Glutamatergic neuron (in vitro differentiated cells): ENCODE measurements at regions not wholly inside any gene's neighbourhood (a gene's known extent, or its start where the extent isn't known, plus 50 kb on each side); places are given as distances from the start of the nearest gene placed in this dataset.
"Not testable (repeated sequence)": the region's sequence is repeated elsewhere in the genome, so short reads cannot be mapped to it uniquely, and the experiment has no call there.

Source experiments
- DNase-seq: peaks from one replicate; pipeline ENCODE4 v3.0.0; 2022
- H3K27ac Mint-ChIP-seq: one replicate; pipeline ENCODE4 v1.8.0; 2020; ENCODE audit warnings: mild to moderate bottlenecking, mixed read lengths, inconsistent platforms; ENCODE audit not compliant: unreplicated experiment
- H3K27me3 Mint-ChIP-seq: one replicate; pipeline ENCODE4 v1.8.0; 2020; ENCODE audit warnings: mild to moderate bottlenecking, moderate library complexity, mixed read lengths, inconsistent platforms; ENCODE audit not compliant: unreplicated experiment
- H3K36me3 Mint-ChIP-seq: one replicate; pipeline ENCODE4 v1.8.0; 2020; ENCODE audit warnings: mild to moderate bottlenecking, mixed read lengths, inconsistent platforms; ENCODE audit not compliant: unreplicated experiment
- H3K4me1 Mint-ChIP-seq: one replicate; pipeline ENCODE4 v1.8.0; 2020; ENCODE audit warnings: mild to moderate bottlenecking, low read depth, mixed read lengths, inconsistent platforms; ENCODE audit not compliant: unreplicated experiment
- H3K4me3 Mint-ChIP-seq: one replicate; pipeline ENCODE4 v1.8.0; 2020; ENCODE audit warnings: mild to moderate bottlenecking, mixed read lengths, inconsistent platforms; ENCODE audit not compliant: unreplicated experiment
- H3K9me3 Mint-ChIP-seq: one replicate; pipeline ENCODE4 v1.8.0; 2020; ENCODE audit warnings: mild to moderate bottlenecking, moderate library complexity, mixed read lengths, inconsistent platforms; ENCODE audit not compliant: unreplicated experiment
- CTCF ChIP-seq: fragments of 200-600 bp; sonication (generic); IDR thresholded peaks from one replicate; pipeline ENCODE4 v1.5.0; 2021; ENCODE audit not compliant: partially characterized antibody, unreplicated experiment

- peaks cover 3% of the 10 kb centered on the region for H3K9me3 Mint-ChIP-seq
- DNase-seq, result no peak
- no peaks in the 10 kb centered on the region for H3K4me1 Mint-ChIP-seq
- no peak overlapping the region for H3K27ac Mint-ChIP-seq
- peaks cover 2% of the 10 kb centered on the region for H3K27me3 Mint-ChIP-seq
- no peak for TF ChIP-seq CTCF
- peaks cover 8% of the 10 kb centered on the region for H3K36me3 Mint-ChIP-seq
- H3K4me3 Mint-ChIP-seq, result no peak overlapping the region
These were observed 215.7 kb downstream of the SYT10 start for GRCh38 chr12:33223956-33224355.

- no peak for DNase-seq
- Mint-ChIP-seq H3K36me3 (peaks cover 6% of the 10 kb centered on the region), H3K4me3 (no peak overlapping the region), H3K4me1 (no peaks in the 10 kb centered on the region), H3K9me3 (peaks cover 5% of the 10 kb centered on the region), H3K27ac (no peak overlapping the region), H3K27me3 (no peaks in the 10 kb centered on the region)
- TF ChIP-seq CTCF, result no peak
These were observed 217.3 kb downstream of the SYT10 start for GRCh38 chr12:33222357-33222756.

GRCh38 chr12:33205981-33206380 lies 233.6 kb downstream of the SYT10 start:
- no peak for TF ChIP-seq CTCF
- H3K27ac Mint-ChIP-seq, result no peak overlapping the region
- H3K4me1 Mint-ChIP-seq, result no peaks in the 10 kb centered on the region
- DNase-seq, result no peak
- H3K36me3 Mint-ChIP-seq, result no peaks in the 10 kb centered on the region
- H3K4me3 Mint-ChIP-seq, result no peak overlapping the region
- no peaks in the 10 kb centered on the region for H3K9me3 Mint-ChIP-seq
- H3K27me3 Mint-ChIP-seq, result no peaks in the 10 kb centered on the region

GRCh38 chr12:33194389-33194788 lies 245.2 kb downstream of the SYT10 start:
- not testable (repeated sequence) for H3K4me1 Mint-ChIP-seq, H3K9me3 Mint-ChIP-seq, H3K27ac Mint-ChIP-seq, H3K27me3 Mint-ChIP-seq, H3K36me3 Mint-ChIP-seq, DNase-seq, H3K4me3 Mint-ChIP-seq

- no peaks in the 10 kb centered on the region for H3K4me1 Mint-ChIP-seq
- no peak overlapping the region for H3K4me3 Mint-ChIP-seq
- H3K36me3 Mint-ChIP-seq, result no peaks in the 10 kb centered on the region
- no peak for TF ChIP-seq CTCF
- H3K9me3 Mint-ChIP-seq, result peaks cover 5% of the 10 kb centered on the region
- DNase-seq, result no peak
- H3K27me3 Mint-ChIP-seq, result peaks cover 3% of the 10 kb centered on the region
- no peak overlapping the region for H3K27ac Mint-ChIP-seq
These were observed 247.4 kb downstream of the SYT10 start for GRCh38 chr12:33192226-33192625.

GRCh38 chr12:33187409-33187808 lies 252.2 kb downstream of the SYT10 start:
- peaks cover 2% of the 10 kb centered on the region for H3K9me3 Mint-ChIP-seq
- TF ChIP-seq CTCF, result no peak

More at GRCh38 chr12:33187409-33187808, 252.2 kb downstream of the SYT10 start:
- Mint-ChIP-seq H3K4me1 (peaks cover 6% of the 10 kb centered on the region), H3K27me3 (no peaks in the 10 kb centered on the region), H3K36me3 (no peaks in the 10 kb centered on the region), H3K4me3 (no peak overlapping the region), H3K27ac (no peak overlapping the region)
- no peak for DNase-seq
